ENCODE measurements at regions not wholly inside any gene's neighbourhood (a gene's known extent, or its start where the extent isn't known, plus 50 kb on each side); places are given as distances from the start of the nearest gene placed in this dataset.

DNA sequence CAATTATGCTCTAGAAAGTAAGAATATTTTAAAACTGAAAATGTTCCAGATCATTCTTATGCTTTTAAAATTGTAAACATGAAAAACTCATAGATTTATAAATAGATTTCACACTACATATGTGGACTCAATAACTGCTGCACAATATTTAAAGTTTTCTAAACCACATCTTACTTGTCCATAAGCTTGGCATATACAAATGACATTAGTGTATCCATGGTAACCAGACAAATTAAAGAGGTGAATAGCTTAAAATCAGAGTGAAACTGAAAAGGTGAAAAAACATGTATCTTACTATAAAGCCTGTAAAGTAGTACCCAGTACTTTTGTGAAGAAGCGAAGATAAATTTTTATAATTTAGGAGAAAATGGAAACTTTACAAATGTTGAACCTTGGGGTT lies 151.2 kb upstream of the MYO16 start:
- no peak overlapping the region for H3K4me3 ChIP-seq (ENCODE audit: low read depth in 1 of 2, low read length in 2 of 2)
- H3K4me1 ChIP-seq (ENCODE audit: control insufficient read depth in 1 of 2, insufficient read depth in 2 of 2, low read length in 2 of 2), result no peaks in the 10 kb centered on the region
- H3K9me3 ChIP-seq (ENCODE audit: control insufficient read depth in 1 of 2, low read length in 2 of 2), result no peaks in the 10 kb centered on the region
- H3K27me3 ChIP-seq (ENCODE audit: low read depth, low read length), result no peaks in the 10 kb centered on the region
- no peaks in the 10 kb centered on the region for H3K36me3 ChIP-seq (ENCODE audit: control insufficient read depth in 1 of 2, insufficient read depth in 2 of 2, low read length in 2 of 2)
- H3K27ac ChIP-seq (ENCODE audit: low read length), result no peak overlapping the region

DNA sequence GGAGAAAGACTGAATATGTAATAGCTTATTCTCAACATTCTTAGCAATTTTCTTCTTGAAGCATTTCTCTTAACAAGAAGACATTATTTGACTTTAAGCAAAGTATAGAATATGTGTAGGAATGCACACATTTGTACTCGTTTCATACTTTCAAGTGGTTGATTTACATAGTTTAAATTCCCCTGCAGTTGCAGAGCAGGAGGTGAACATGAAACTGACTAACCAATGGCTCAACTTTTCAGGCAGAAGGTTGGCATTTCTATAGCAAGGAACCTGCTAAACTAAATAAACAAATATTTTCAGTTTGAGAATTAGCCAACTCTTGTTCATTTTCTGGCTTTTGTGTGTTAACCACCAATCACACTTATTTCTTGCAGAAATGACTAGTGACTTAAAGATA lies 145.4 kb upstream of the MYO16 start:
- Histone ChIP-seq H3K27ac (ENCODE audit: low read length) (no peak overlapping the region), H3K4me3 (ENCODE audit: low read depth in 1 of 2, low read length in 2 of 2) (no peak overlapping the region), H3K9me3 (ENCODE audit: control insufficient read depth in 1 of 2, low read length in 2 of 2) (peaks cover 0 to 4% of the 10 kb centered on the region in 2 donors), H3K27me3 (ENCODE audit: low read depth, low read length) (no peaks in the 10 kb centered on the region), H3K4me1 (ENCODE audit: control insufficient read depth in 1 of 2, insufficient read depth in 2 of 2, low read length in 2 of 2) (no peaks in the 10 kb centered on the region), H3K36me3 (ENCODE audit: control insufficient read depth in 1 of 2, insufficient read depth in 2 of 2, low read length in 2 of 2) (no peaks in the 10 kb centered on the region)

DNA sequence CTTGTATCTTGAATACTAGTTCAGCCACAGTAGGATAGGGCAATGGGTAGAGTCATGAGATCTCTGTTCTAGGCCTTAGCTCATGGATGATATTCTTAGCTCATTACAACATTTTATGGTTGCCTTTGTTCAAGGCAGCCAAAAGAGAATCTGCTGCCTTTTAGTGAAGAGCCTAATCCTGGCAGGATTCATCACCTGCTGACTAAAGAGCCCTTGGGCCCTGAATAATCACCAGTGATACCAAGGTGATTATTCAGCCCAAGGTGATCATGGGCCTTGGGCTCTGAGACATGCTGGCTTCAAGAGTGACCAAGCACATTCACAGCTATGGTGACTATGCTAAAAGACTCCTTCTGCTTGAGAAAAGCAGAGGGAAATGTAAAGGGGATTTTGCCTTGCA lies 143.3 kb upstream of the MYO16 start:
- Histone ChIP-seq H3K27ac (ENCODE audit: low read length) (no peak overlapping the region), H3K4me3 (ENCODE audit: low read depth in 1 of 2, low read length in 2 of 2) (no peak overlapping the region), H3K4me1 (ENCODE audit: control insufficient read depth in 1 of 2, insufficient read depth in 2 of 2, low read length in 2 of 2) (no peaks in the 10 kb centered on the region), H3K36me3 (ENCODE audit: control insufficient read depth in 1 of 2, insufficient read depth in 2 of 2, low read length in 2 of 2) (no peaks in the 10 kb centered on the region), H3K27me3 (ENCODE audit: low read depth, low read length) (no peaks in the 10 kb centered on the region), H3K9me3 (ENCODE audit: control insufficient read depth in 1 of 2, low read length in 2 of 2) (peaks cover 0 to 4% of the 10 kb centered on the region in 2 donors)

DNA sequence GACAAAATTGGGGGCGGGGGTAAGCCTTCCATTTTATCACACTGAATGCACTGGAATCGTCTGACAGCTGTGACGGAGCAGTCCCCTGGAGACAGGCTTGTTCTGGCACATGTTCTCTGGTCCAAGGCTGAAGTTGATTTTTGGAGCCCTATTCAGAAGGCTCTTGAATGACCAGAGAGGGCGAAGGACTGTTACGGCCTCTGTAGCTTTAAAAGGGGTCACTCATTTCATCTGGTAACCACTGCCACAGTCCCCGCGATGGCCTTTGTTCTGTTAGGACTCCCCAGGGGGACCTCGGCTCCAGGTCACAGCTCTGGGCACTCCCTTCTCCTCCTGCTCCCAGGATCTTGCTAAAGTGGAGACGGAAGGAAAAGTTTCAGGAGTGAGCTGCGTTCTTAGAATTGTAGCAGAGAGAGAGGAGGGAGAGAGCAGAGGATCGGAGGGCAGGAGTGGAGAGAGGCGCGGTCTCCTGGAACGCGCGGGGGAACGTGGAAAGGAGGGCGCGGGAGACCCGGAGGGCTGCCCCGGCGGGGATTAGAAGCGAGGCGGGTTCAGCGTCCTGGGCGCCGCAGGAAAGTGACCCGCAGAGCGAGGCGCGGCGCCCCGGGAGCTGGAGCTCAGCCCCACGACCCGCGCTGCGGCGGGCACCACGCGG lies 134.3 kb upstream of the MYO16 start:
- Histone ChIP-seq H3K4me1 (ENCODE audit: control insufficient read depth in 1 of 2, insufficient read depth in 2 of 2, low read length in 2 of 2) (peaks cover 0 to 17% of the 10 kb centered on the region in 2 donors), H3K27me3 (ENCODE audit: low read depth, low read length) (no peaks in the 10 kb centered on the region), H3K4me3 (ENCODE audit: low read depth in 1 of 2, low read length in 2 of 2) (peak overlapping the region in 1 of 2 donors; percentile 64), H3K9me3 (ENCODE audit: control insufficient read depth in 1 of 2, low read length in 2 of 2) (no peaks in the 10 kb centered on the region), H3K27ac (ENCODE audit: low read length) (no peak overlapping the region), H3K36me3 (ENCODE audit: control insufficient read depth in 1 of 2, insufficient read depth in 2 of 2, low read length in 2 of 2) (no peaks in the 10 kb centered on the region)

DNA sequence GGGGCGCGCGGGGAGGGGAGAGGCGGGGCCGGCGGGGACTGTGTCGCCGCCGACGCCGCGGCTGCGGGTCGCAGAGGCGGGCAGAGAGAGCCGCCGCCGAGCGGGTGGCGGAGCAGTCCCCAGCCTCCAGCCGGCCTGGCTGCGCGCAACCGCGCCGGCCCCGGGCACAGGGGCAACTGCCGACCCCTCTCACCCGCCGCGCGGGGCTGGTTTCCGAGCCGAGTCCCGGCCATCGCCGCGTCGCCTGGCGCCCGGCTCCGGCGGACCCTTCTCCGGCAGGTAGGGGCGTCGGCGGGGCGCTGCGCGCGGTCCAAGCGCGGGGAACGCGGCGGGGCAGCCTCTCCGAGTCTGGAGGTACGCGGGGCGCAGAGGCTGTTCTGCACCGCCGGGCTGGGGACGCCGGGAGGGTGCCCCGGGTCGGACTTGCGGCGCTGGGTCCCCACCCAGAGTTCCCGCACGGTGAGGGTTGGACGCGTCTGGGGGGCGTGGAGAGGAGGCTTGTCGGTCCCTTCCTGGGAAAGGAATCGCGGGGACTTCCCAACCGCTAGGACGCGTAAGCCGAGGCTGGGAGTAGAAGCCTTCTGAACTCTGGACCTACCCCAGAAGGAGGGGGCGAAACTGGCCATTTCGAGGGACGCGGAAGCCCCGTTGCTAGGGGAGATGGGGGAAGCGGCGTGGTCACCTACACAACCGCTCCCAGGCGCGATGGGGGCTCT lies 133.6 kb upstream of the MYO16 start:
- Histone ChIP-seq H3K9me3 (ENCODE audit: control insufficient read depth in 1 of 2, low read length in 2 of 2) (no peaks in the 10 kb centered on the region), H3K27ac (ENCODE audit: low read length) (no peak overlapping the region), H3K4me1 (ENCODE audit: control insufficient read depth in 1 of 2, insufficient read depth in 2 of 2, low read length in 2 of 2) (peaks cover 0 to 17% of the 10 kb centered on the region in 2 donors), H3K36me3 (ENCODE audit: control insufficient read depth in 1 of 2, insufficient read depth in 2 of 2, low read length in 2 of 2) (no peaks in the 10 kb centered on the region), H3K27me3 (ENCODE audit: low read depth, low read length) (no peaks in the 10 kb centered on the region), H3K4me3 (ENCODE audit: low read depth in 1 of 2, low read length in 2 of 2) (peak overlapping the region; percentile 18 to 64)

DNA sequence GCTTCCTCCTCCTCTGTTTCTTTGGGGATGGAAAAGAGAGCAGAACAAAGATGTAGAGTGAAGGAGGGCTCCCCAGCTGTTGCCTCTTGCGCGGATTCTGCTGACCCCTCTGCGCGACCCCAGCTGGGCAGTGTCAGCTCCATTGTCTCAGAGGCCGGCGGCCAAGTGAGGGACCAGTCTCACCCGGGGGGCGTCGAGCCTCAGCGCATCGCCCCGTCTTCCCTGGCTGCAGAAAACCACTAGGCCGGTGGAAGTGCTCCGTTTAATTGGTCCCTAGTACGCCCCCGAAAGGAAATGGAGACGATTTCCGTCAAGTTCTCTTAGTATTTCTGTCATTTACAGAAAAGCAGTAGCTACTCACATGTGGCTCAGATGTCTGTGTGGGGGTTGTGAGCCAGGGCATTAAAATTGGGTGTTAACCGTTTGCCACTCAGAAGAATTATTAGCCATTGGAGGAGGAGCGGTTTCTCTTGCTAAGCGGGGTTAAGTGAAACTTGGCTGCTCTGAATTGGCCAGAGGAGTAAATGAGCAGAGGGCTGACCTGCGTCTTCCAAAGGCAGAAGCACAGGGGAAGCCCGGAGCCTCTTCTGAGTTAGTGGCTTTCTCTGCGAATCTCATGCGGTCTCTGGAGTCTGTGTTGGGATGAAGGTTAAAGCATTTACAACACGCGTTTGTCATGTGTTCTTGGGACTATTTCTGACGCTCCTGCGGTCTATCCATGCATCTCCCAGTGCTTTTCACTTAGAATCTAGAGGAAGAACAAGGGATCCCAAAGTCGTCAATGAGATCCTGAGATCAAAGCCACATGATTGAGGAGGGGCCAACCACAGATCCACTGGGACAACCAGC lies 132.8 kb upstream of the MYO16 start:
- no peaks in the 10 kb centered on the region for H3K36me3 ChIP-seq (ENCODE audit: control insufficient read depth in 1 of 2, insufficient read depth in 2 of 2, low read length in 2 of 2)
- peaks cover 0 to 17% of the 10 kb centered on the region in 2 donors for H3K4me1 ChIP-seq (ENCODE audit: control insufficient read depth in 1 of 2, insufficient read depth in 2 of 2, low read length in 2 of 2)
- H3K27me3 ChIP-seq (ENCODE audit: low read depth, low read length), result no peaks in the 10 kb centered on the region
- H3K9me3 ChIP-seq (ENCODE audit: control insufficient read depth in 1 of 2, low read length in 2 of 2), result no peaks in the 10 kb centered on the region
- no peak overlapping the region for H3K27ac ChIP-seq (ENCODE audit: low read length)
- H3K4me3 ChIP-seq (ENCODE audit: low read depth in 1 of 2, low read length in 2 of 2), result peak overlapping the region; percentile 18 to 64

DNA sequence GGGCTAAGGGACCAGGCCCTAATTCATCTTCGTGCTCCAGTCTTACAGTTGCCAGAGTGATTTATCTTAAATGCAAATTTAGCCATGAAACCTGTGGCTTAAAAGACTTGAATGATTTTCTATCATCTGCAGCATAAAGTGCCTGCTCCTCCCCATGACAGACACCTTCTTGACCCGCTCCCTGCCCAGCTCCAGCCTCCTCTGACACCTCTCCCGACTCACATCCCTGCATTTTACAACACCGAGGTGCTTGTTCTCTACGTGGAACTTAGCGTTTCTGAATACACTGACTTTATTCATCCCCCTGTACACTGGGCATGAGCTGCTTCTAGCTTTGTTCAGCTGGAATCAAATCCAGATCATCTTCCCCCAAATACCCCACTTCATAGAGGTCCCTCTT lies 128.7 kb upstream of the MYO16 start:
- no peaks in the 10 kb centered on the region for H3K9me3 ChIP-seq (ENCODE audit: control insufficient read depth in 1 of 2, low read length in 2 of 2)

DNA sequence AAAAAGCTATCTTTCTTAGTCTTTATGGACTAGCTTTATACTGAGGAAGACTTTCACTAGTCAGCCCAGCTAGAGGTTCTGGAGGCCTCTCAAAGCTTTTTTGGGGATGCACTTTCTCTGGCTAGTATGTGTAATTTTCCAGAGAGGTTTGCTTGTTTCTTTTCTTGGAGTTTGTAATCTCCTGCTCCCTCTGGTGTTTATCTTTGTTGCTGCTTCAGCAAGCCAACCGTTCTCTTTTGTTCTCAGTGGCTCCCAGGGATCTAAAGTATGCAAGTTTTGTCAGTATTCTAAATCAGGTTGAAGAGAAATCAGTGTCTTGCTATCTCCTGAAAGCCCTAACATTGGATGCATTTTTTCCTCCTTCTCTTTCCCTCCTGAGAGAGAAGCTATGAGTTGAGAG lies 121.1 kb upstream of the MYO16 start:
- no peaks in the 10 kb centered on the region for H3K4me1 ChIP-seq (ENCODE audit: control insufficient read depth in 1 of 2, insufficient read depth in 2 of 2, low read length in 2 of 2)
- peaks cover 0 to 4% of the 10 kb centered on the region in 2 donors for H3K9me3 ChIP-seq (ENCODE audit: control insufficient read depth in 1 of 2, low read length in 2 of 2)
- no peak overlapping the region for H3K27ac ChIP-seq (ENCODE audit: low read length)
- H3K27me3 ChIP-seq (ENCODE audit: low read depth, low read length), result no peaks in the 10 kb centered on the region
- no peaks in the 10 kb centered on the region for H3K36me3 ChIP-seq (ENCODE audit: control insufficient read depth in 1 of 2, insufficient read depth in 2 of 2, low read length in 2 of 2)
- H3K4me3 ChIP-seq (ENCODE audit: low read depth in 1 of 2, low read length in 2 of 2), result no peak overlapping the region

More for the DNA sequence above, 128.7 kb upstream of the MYO16 start:
- Histone ChIP-seq H3K4me3 (ENCODE audit: low read depth in 1 of 2, low read length in 2 of 2) (no peak overlapping the region), H3K27ac (ENCODE audit: low read length) (no peak overlapping the region), H3K27me3 (ENCODE audit: low read depth, low read length) (no peaks in the 10 kb centered on the region), H3K36me3 (ENCODE audit: control insufficient read depth in 1 of 2, insufficient read depth in 2 of 2, low read length in 2 of 2) (no peaks in the 10 kb centered on the region), H3K4me1 (ENCODE audit: control insufficient read depth in 1 of 2, insufficient read depth in 2 of 2, low read length in 2 of 2) (peaks cover 0 to 10% of the 10 kb centered on the region in 2 donors)

DNA sequence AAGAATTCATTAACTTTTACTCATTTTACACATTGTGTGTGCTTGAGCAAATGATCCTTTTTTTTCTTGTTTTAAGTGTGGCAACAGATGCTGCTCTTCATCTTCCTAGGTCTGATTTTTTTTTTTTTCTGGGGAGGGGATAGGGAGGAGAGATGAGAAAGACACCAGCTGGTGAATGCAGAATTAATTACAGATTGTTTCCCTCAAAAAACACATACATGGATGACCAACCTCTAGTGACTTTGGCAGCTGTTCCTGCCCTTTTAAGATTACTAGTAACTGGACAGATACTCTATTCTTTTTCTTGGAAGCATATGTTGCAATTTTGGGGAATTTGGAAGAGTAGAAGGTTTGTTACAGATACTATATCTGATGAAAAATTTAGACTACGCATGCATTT lies 103.6 kb upstream of the MYO16 start:
- H3K36me3 ChIP-seq (ENCODE audit: control insufficient read depth in 1 of 2, insufficient read depth in 2 of 2, low read length in 2 of 2), result no peaks in the 10 kb centered on the region
- H3K27ac ChIP-seq (ENCODE audit: low read length), result no peak overlapping the region
- no peaks in the 10 kb centered on the region for H3K4me1 ChIP-seq (ENCODE audit: control insufficient read depth in 1 of 2, insufficient read depth in 2 of 2, low read length in 2 of 2)
- no peak overlapping the region for H3K4me3 ChIP-seq (ENCODE audit: low read depth in 1 of 2, low read length in 2 of 2)
- H3K9me3 ChIP-seq (ENCODE audit: control insufficient read depth in 1 of 2, low read length in 2 of 2), result peaks cover 0 to 3% of the 10 kb centered on the region in 2 donors
- H3K27me3 ChIP-seq (ENCODE audit: low read depth, low read length), result no peaks in the 10 kb centered on the region

DNA sequence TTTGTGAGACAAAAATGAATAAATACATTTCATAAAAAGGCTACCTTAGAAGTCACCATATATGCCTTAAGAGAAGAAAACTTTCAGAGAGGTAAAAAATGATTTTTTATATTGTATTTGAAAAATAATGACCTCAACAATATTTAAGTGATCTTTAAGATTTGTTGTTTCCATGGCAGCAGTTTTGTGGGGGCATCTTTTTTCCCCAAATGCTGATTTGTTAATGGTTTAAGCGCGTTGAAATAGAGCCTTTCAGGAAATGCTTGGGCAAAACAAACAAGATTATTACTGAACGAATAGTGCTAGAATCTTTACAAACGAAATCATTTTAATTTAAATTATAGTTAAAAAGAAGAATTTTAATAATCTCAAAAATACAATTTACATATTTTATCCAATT lies 103.1 kb upstream of the MYO16 start:
- no peaks in the 10 kb centered on the region for H3K4me1 ChIP-seq (ENCODE audit: control insufficient read depth in 1 of 2, insufficient read depth in 2 of 2, low read length in 2 of 2)
- no peak overlapping the region for H3K4me3 ChIP-seq (ENCODE audit: low read depth in 1 of 2, low read length in 2 of 2)
- H3K27me3 ChIP-seq (ENCODE audit: low read depth, low read length), result no peaks in the 10 kb centered on the region
- H3K9me3 ChIP-seq (ENCODE audit: control insufficient read depth in 1 of 2, low read length in 2 of 2), result peaks cover 0 to 3% of the 10 kb centered on the region in 2 donors
- no peak overlapping the region for H3K27ac ChIP-seq (ENCODE audit: low read length)
- H3K36me3 ChIP-seq (ENCODE audit: control insufficient read depth in 1 of 2, insufficient read depth in 2 of 2, low read length in 2 of 2), result no peaks in the 10 kb centered on the region

DNA sequence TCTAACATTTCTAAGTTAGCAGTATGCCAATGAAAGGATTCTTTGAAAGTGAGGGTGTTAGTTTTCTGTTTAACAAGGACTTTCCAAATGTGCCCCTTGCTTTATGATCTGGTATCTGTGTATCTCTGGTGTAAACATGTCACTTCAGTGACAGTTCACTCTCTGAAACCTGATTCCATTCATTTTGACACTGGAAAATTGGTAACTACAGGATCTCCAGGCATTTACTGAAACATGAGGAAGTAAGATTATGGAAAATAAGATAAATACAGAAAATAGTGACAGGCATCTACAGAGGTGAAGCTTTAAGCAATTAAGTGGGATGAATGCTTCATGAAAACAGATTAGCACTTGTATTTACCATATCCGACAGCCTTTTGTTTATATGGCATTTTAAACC lies 101.6 kb upstream of the MYO16 start:
- Histone ChIP-seq H3K27ac (ENCODE audit: low read length) (no peak overlapping the region), H3K4me1 (ENCODE audit: control insufficient read depth in 1 of 2, insufficient read depth in 2 of 2, low read length in 2 of 2) (no peaks in the 10 kb centered on the region), H3K36me3 (ENCODE audit: control insufficient read depth in 1 of 2, insufficient read depth in 2 of 2, low read length in 2 of 2) (no peaks in the 10 kb centered on the region), H3K4me3 (ENCODE audit: low read depth in 1 of 2, low read length in 2 of 2) (no peak overlapping the region), H3K9me3 (ENCODE audit: control insufficient read depth in 1 of 2, low read length in 2 of 2) (no peaks in the 10 kb centered on the region), H3K27me3 (ENCODE audit: low read depth, low read length) (no peaks in the 10 kb centered on the region)
